NCI-H774 (cell line): ENCODE measurements at regions not wholly inside any gene's neighbourhood (a gene's known extent, or its start where the extent isn't known, plus 50 kb on each side); places are given as distances from the start of the nearest gene placed in this dataset.
A peak's percentile ranks its signal among the peaks of the same experiment; 100 is the strongest.
"Not testable (repeated sequence)": the region's sequence is repeated elsewhere in the genome, so short reads cannot be mapped to it uniquely, and the experiment has no call there.

Experiments used
- DNase-seq: peaks from one replicate; lab custom pipeline; 2025; lab: John Stamatoyannopoulos, UW

GRCh38 chr17:70929226-70929625 is 759.9 kb downstream of the KCNJ2 start:
- no peak for DNase-seq

GRCh38 chr17:70934231-70934630 is 764.9 kb downstream of the KCNJ2 start:
- no peak for DNase-seq

DNA sequence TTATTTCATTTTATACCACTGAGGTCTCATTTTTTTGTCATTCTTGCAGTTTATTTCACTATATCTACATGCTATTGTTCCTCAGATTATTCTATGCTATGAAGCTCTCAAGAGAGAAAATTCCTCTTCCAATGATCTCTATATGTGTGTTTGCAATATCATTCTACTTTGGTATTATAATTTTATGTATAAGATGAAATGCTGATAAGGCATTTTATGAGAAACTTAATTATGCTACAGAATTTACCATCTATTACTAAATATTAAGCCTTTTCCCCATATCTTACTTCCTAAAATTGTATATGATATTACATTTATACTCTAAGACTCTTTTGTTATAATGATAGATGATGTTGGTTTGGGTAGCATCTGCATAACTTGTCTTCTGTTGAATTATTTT is 765.5 kb downstream of the KCNJ2 start:
- DNase-seq: no peak

DNA sequence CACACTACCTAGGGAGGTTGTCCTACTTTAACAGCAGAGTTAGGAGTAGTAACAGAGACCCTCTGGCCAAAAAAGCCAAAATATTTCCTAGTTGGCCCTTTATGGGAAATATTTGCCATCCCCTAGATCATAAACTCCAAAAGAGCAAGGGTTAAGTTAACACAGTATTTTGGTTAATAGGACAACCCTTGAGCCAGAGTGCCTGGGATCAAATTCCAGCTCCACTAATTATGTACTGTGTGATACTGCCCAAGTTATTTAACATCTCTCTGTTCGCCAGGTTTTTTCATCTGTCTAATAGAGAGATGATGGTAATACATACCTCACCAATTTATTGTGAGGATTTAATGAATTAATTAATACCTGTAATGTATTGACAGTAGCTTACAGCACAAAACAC is 767.4 kb downstream of the KCNJ2 start:
- no peak for DNase-seq

GRCh38 chr17:70938336-70938735 is 769.0 kb downstream of the KCNJ2 start:
- peak; percentile 86 for DNase-seq

DNA sequence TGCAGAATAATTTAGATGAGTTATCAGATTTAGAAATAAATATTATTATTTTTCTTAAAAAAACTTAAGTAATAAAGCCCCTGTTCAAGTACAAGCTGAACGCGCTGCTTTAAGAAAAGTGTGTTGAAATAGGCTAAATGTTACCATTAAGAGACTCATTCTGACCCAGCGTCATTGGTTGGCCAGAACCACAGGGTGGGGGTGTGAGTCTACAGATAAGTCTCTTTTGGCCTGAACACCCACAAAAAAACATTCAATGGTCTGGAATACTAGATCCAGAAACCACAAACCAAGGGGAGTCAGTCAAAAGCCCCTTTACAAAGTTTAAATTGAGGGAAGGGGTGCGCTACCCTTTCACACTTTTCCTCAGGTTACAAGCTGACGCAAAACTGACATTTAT is 776.1 kb downstream of the KCNJ2 start:
- no peak for DNase-seq

GRCh38 chr17:70947215-70947614 is 777.9 kb downstream of the KCNJ2 start:
- no peak for DNase-seq

- DNase-seq: no peak
Measured at GRCh38 chr17:70947636-70948565, 778.6 kb downstream of the KCNJ2 start.

GRCh38 chr17:70953140-70953539 is 783.8 kb downstream of the KCNJ2 start:
- DNase-seq: not testable (repeated sequence)

DNA sequence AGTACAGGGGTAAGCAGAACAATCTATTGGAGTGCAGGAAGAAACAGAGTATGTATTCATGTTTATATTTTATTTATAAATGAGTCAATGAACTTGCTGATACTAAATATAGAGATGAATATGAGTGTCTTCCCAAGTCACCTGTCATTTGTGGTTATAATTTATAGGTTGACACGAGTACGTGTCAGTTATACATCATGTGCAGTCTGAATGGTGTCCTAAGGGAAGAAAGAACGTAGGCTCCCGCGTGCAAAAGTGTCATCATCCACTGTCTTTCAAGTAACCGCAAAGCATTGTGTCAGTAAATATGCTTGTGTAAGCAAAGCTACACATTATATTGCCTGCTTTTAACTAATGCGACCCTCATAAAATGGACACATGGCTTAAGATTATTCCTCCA is 786.1 kb downstream of the KCNJ2 start:
- no peak for DNase-seq

- DNase-seq: no peak
Measured at GRCh38 chr17:70956726-70957125, 787.4 kb downstream of the KCNJ2 start.

GRCh38 chr17:70961341-70961740 is 792.0 kb downstream of the KCNJ2 start:
- no peak for DNase-seq

- no peak for DNase-seq
Measured at GRCh38 chr17:70968302-70968701, 799.0 kb downstream of the KCNJ2 start.

GRCh38 chr17:70969521-70970034 is 800.2 kb downstream of the KCNJ2 start:
- DNase-seq: no peak

DNA sequence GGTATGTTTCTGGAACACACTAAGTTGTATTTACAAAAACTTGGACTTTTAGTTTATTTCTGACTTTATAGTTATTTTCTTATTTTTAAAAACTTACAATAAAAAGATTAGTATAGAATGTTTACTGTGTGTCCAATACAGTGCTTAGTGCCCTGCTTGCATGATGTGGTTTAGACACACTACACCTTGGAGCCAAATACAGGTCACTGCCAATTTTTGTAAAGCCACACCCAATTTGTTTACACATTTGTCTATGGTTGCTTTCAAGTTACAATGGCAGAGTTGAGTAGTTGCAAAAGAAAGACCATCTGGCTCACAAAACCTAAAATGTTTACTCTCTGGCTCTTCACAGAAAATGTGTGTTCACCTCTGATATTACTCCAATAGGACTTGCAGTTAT is 807.1 kb downstream of the KCNJ2 start:
- DNase-seq: peak; percentile 6

- DNase-seq: no peak
Measured at GRCh38 chr17:70984873-70985272, 815.5 kb downstream of the KCNJ2 start.

DNA sequence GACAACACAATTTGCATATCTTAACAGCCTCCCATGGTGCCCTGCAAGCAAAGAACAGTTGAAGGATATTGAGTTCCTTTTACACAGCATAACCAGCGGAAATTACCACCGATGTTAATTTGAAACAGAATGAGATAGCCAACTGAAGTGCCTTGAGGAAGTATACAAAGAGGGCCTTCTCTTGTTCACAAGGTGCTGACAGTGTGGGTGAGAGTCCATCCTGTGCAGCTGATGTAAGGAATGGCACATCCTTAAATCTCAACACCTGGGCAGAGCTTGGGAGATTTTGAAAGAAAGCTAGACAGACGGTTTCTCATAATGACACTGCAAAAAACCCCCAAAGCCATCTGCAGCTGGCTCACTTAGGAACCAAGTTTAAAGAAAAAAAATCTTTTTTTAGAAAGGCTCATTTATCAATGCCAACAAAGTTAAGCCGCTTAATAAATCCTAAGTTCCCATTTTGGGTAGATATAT is 818.6 kb downstream of the KCNJ2 start:
- no peak for DNase-seq

GRCh38 chr17:70988622-70989021 is 819.3 kb downstream of the KCNJ2 start:
- DNase-seq: no peak

DNA sequence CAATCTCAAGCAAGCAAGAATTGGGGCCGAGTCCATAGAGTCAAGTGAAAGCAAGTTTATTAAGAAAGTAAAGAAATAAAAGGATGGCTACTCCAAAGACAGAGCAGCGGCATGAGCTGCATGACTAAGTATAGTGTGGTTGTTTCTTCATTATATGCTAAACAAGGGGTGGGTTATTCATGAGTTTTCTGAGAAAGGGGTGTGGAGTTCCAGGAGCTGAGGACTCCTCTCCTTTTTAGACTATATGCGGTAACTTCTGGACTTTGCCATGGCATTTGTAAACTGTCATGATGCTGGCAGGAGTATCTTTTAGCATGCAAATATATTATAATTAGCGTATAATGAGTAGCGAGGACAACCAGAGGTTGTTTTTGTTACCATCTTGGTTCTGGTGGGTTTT is 819.9 kb downstream of the KCNJ2 start:
- no peak for DNase-seq

DNA sequence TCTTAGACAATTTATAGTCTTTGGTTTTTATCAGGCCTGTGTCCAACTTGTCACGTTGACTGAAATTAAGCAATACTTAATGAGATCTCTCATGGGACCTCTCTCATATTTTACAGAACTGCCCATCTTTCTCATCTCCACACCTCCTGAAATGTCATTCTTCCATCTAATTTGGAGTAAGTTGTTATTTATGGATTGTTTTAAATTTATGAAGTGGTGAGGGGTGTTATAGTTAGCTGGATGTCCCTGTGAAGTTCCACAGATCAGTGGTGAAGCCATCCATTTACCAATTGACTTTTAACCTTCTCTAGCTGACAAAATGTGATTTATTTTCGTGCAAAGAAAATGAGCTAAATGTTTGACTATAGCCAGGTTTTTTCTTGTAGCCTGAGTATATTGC is 824.9 kb downstream of the KCNJ2 start:
- no peak for DNase-seq

- DNase-seq: no peak
Measured at GRCh38 chr17:70995997-70996396, 826.7 kb downstream of the KCNJ2 start.

GRCh38 chr17:71003736-71004135 is 834.4 kb downstream of the KCNJ2 start:
- DNase-seq: no peak

DNA sequence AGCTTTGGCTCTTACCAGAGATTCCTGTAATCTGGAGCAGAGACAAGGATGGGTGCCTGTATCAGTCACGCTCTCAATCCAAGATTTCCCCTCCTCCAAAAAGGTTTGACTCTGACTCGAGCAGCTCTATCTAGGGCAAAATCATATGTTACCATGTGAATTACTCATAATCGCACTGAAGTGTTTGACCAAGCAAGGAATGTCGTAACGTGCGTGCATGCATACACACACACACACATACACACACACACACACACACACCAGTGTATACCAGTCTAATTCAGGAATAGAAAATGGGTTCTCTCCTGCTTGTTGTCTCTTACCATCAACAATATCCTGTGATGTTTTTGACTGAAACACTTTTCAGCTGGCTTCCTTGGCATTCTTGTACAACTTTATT is 835.1 kb downstream of the KCNJ2 start:
- DNase-seq: no peak

DNA sequence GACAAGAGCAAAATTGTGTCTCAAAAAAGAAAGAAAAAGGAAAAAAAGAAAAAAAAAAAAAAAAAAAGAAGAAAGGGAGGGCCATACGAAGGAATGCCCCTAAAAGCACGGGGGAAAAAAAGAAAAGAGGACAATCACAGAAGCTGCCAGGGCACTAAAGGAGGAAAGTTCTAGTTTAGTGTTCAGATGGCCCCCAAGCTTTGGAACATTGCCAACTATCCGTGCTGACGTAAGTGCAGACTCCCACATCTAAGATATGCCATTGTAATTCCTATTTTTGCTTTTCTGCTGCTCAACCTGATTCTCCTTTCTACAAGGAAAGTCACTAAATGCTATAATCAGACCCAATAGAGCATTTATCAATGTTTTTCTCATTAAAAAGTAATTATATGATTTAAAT is 842.1 kb downstream of the KCNJ2 start:
- DNase-seq: no peak
